Muscle of back (tissue), 3 donors: ENCODE measurements at regions not wholly inside any gene's neighbourhood (a gene's known extent, or its start where the extent isn't known, plus 50 kb on each side); places are given as distances from the start of the nearest gene placed in this dataset.

Experiments used
- DNase-seq, 3 donors: peaks; one replicate each; pipeline versions ENCODE4 v3.0.0 to v3.0.0-alpha.2; 2013

- peak; percentile 3 to 67 (median 20) for DNase-seq
Observed at GRCh38 chr1:58000116-58000515, 546.4 kb downstream of the OMA1 start.

GRCh38 chr1:57996400-57996799 is 550.1 kb downstream of the OMA1 start:
- no peak for DNase-seq

GRCh38 chr1:57991289-57991688 is 555.2 kb downstream of the OMA1 start:
- no peak for DNase-seq

- DNase-seq: no peak
Observed at GRCh38 chr1:57989877-57990276, 556.6 kb downstream of the OMA1 start.

- no peak for DNase-seq
Observed at GRCh38 chr1:57987523-57987922, 559.0 kb downstream of the OMA1 start.

GRCh38 chr1:57986432-57986831 is 560.1 kb downstream of the OMA1 start:
- DNase-seq: no peak

GRCh38 chr1:57984277-57984676 is 560.4 kb upstream of the DAB1 start:
- DNase-seq: no peak

- DNase-seq: no peak
Observed at GRCh38 chr1:57983441-57983840, 559.6 kb upstream of the DAB1 start.

GRCh38 chr1:57982852-57983251 is 559.0 kb upstream of the DAB1 start:
- DNase-seq: no peak

- DNase-seq: no peak
Observed at GRCh38 chr1:57976216-57976615, 552.4 kb upstream of the DAB1 start.

- peak in 1 of 3 donors; percentile 13 for DNase-seq
Observed at GRCh38 chr1:57968321-57968720, 544.5 kb upstream of the DAB1 start.

- peak in 2 of 3 donors; percentile 1 to 23 for DNase-seq
Observed at GRCh38 chr1:57966751-57967406, 543.0 kb upstream of the DAB1 start.

- DNase-seq: no peak
Observed at GRCh38 chr1:57966340-57966739, 542.5 kb upstream of the DAB1 start.

- no peak for DNase-seq
Observed at GRCh38 chr1:57963581-57963980, 539.7 kb upstream of the DAB1 start.

GRCh38 chr1:57959531-57960241 is 535.8 kb upstream of the DAB1 start:
- DNase-seq: no peak

GRCh38 chr1:57957576-57957975 is 533.7 kb upstream of the DAB1 start:
- DNase-seq: no peak

- DNase-seq: no peak
Observed at GRCh38 chr1:57951390-57951789, 527.5 kb upstream of the DAB1 start.

GRCh38 chr1:57949168-57949567 is 525.3 kb upstream of the DAB1 start:
- no peak for DNase-seq

- DNase-seq: no peak
Observed at GRCh38 chr1:57947471-57947870, 523.6 kb upstream of the DAB1 start.

- DNase-seq: no peak
Observed at GRCh38 chr1:57945045-57945444, 521.2 kb upstream of the DAB1 start.

- no peak for DNase-seq
Observed at GRCh38 chr1:57943365-57943764, 519.5 kb upstream of the DAB1 start.

- no peak for DNase-seq
Observed at GRCh38 chr1:57934745-57935144, 510.9 kb upstream of the DAB1 start.

GRCh38 chr1:57927003-57927402 is 503.1 kb upstream of the DAB1 start:
- DNase-seq: no peak
